Neural cell (in vitro differentiated cells): ENCODE measurements at regions not wholly inside any gene's neighbourhood (a gene's known extent, or its start where the extent isn't known, plus 50 kb on each side); places are given as distances from the start of the nearest gene placed in this dataset.

Experiments
- H2AFZ ChIP-seq: fragments of 200-600, 300-800 bp; sonication (generic), shearing (Covaris generic); 2 replicates; pipeline ENCODE4 v1.6.0; 2014; ENCODE audit warnings: low read depth, mild to moderate bottlenecking, antibody characterized with exemption, low read length, moderate library complexity
- H3F3A ChIP-seq: fragments of 200-600 bp; shearing (Covaris generic); 2 replicates; pipeline ENCODE4 v1.6.1; 2016; ENCODE audit warnings: mild to moderate bottlenecking, moderate library complexity, mixed read lengths, antibody characterized with exemption, low read length; ENCODE audit not compliant: insufficient read depth, poor library complexity, severe bottlenecking
- H3K27ac ChIP-seq: fragments of 200-600, 300-800 bp; sonication (generic), shearing (Covaris generic); 2 replicates; pipeline ENCODE4 v1.5.1; 2014; ENCODE audit warnings: mild to moderate bottlenecking, low read length, moderate library complexity
- H3K27me3 ChIP-seq: fragments of 300-800, 200-600 bp; sonication (generic), shearing (Covaris generic); 2 replicates; pipeline ENCODE4 v1.6.0; 2014; ENCODE audit warnings: mild to moderate bottlenecking, low read depth, low read length, moderate library complexity; ENCODE audit not compliant: insufficient read depth
- H3K36me3 ChIP-seq: fragments of 300-800, 200-600 bp; sonication (generic), shearing (Covaris generic); 2 replicates; pipeline ENCODE4 v1.5.1; 2014; ENCODE audit warnings: mild to moderate bottlenecking, antibody characterized with exemption, low read length, moderate library complexity; ENCODE audit not compliant: insufficient read depth
- H3K4me2 ChIP-seq: fragments of 300-800, 200-600 bp; sonication (generic), shearing (Covaris generic); 2 replicates; pipeline ENCODE4 v1.6.0; 2014; ENCODE audit warnings: mild to moderate bottlenecking, low read length
- H3K4me3 ChIP-seq: fragments of 300-800, 200-600 bp; sonication (generic), shearing (Covaris generic); 2 replicates; pipeline ENCODE4 v1.5.1; 2014; ENCODE audit warnings: mild to moderate bottlenecking, low read length, moderate library complexity
- H3K79me2 ChIP-seq: fragments of 200-600 bp; shearing (Covaris generic); replicated peaks from 2 replicates; pipeline ENCODE4 v1.6.0; 2014; ENCODE audit warnings: mild to moderate bottlenecking, low read length, moderate library complexity; ENCODE audit not compliant: insufficient read depth
- H3K9ac ChIP-seq: fragments of 300-800, 200-600 bp; sonication (generic), shearing (Covaris generic); 2 replicates; pipeline ENCODE4 v1.6.1; 2016; ENCODE audit warnings: mild to moderate bottlenecking, low read length, mixed read lengths
- H3K9me2 ChIP-seq: fragments of 200-600 bp; shearing (Covaris generic); 2 replicates; pipeline ENCODE4 v1.6.1; 2016; ENCODE audit warnings: mild to moderate bottlenecking, low read length, mixed read lengths; ENCODE audit not compliant: insufficient read depth
- H3K9me3 ChIP-seq: fragments of 200-600, 300-800 bp; sonication (generic), shearing (Covaris generic); 2 replicates; pipeline ENCODE4 v1.6.1; 2016; ENCODE audit warnings: mild to moderate bottlenecking, mixed run types, low read length, moderate library complexity, mixed read lengths
- H4K20me1 ChIP-seq: fragments of 200-600 bp; shearing (Covaris generic); 2 replicates; pipeline ENCODE4 v1.6.1; 2016; ENCODE audit warnings: mild to moderate bottlenecking, mixed run types; ENCODE audit not compliant: insufficient read depth
- CTCF ChIP-seq: fragments of 450-650 bp; IDR thresholded peaks from 2 replicates; pipeline ENCODE4 v1.5.1; 2014; ENCODE audit warnings: antibody characterized with exemption, mild to moderate bottlenecking, moderate library complexity; ENCODE audit not compliant: poor library complexity, severe bottlenecking
- EP300 ChIP-seq: fragments of 450-650 bp; conservative IDR thresholded peaks from 2 replicates; pipeline ENCODE4 v1.6.1; 2014; ENCODE audit warnings: antibody characterized with exemption, mild to moderate bottlenecking, moderate library complexity; ENCODE audit not compliant: poor library complexity, severe bottlenecking
- EZH2 ChIP-seq: fragments of 200-600, 300-800 bp; shearing (Covaris generic), sonication (generic); IDR thresholded peaks from 2 replicates; pipeline ENCODE4 v1.6.1; 2014; ENCODE audit warnings: antibody characterized with exemption, low read length, borderline replicate concordance, mild to moderate bottlenecking; ENCODE audit not compliant: insufficient read depth, poor library complexity, severe bottlenecking
- MXI1 ChIP-seq: fragments of 450-650 bp; conservative IDR thresholded peaks from 2 replicates; pipeline ENCODE4 v1.6.1; 2014; ENCODE audit warnings: antibody characterized with exemption, mild to moderate bottlenecking; ENCODE audit not compliant: poor library complexity, severe bottlenecking
- POLR2AphosphoS5 ChIP-seq: IDR thresholded peaks from 2 replicates; pipeline ENCODE4 v1.6.1; 2012
- RAD21 ChIP-seq: fragments of 450-650 bp; conservative IDR thresholded peaks from 2 replicates; pipeline ENCODE4 v1.6.1; 2014; ENCODE audit warnings: antibody characterized with exemption, mild to moderate bottlenecking, moderate library complexity
- REST ChIP-seq: IDR thresholded peaks from 2 replicates; pipeline ENCODE4 v1.6.1; 2012; ENCODE audit warnings: borderline replicate concordance
- SMC3 ChIP-seq: fragments of 450-650 bp; conservative IDR thresholded peaks from 2 replicates; pipeline ENCODE4 v1.6.1; 2014; ENCODE audit warnings: antibody characterized with exemption, mild to moderate bottlenecking, moderate library complexity; ENCODE audit not compliant: poor library complexity
- TAF1 ChIP-seq: IDR thresholded peaks from 2 replicates; pipeline ENCODE4 v1.6.1; 2012; ENCODE audit warnings: low read depth

GRCh38 chr20:34189572-34190163, 51.6 kb upstream of the ASIP start:
- Histone ChIP-seq H3K4me3 (no peak overlapping the region), H3F3A (no peaks in the 10 kb centered on the region), H3K27ac (no peak overlapping the region), H3K27me3 (no peaks in the 10 kb centered on the region), H4K20me1 (no peaks in the 10 kb centered on the region), H3K9ac (no peak overlapping the region), H3K36me3 (no peaks in the 10 kb centered on the region), H2AFZ (no peak overlapping the region), H3K79me2 (no peaks in the 10 kb centered on the region), H3K4me2 (no peak overlapping the region), H3K9me3 (no peaks in the 10 kb centered on the region), H3K9me2 (no peaks in the 10 kb centered on the region)
- no peak for TF ChIP-seq EZH2
- no peak for TF ChIP-seq EP300
- TF ChIP-seq CTCF = no peak
- no peak for TF ChIP-seq SMC3
- TF ChIP-seq POLR2AphosphoS5 = no peak
- no peak for TF ChIP-seq MXI1
- no peak for TF ChIP-seq RAD21
- TF ChIP-seq TAF1 = no peak

GRCh38 chr20:34190262-34190661, 51.0 kb upstream of the ASIP start:
- no peaks in the 10 kb centered on the region for H3K27me3 ChIP-seq
- H3K4me3 ChIP-seq = no peak overlapping the region
- no peak overlapping the region for H3K9ac ChIP-seq
- H4K20me1 ChIP-seq = no peaks in the 10 kb centered on the region
- no peak overlapping the region for H2AFZ ChIP-seq
- H3K9me3 ChIP-seq = no peaks in the 10 kb centered on the region
- H3K36me3 ChIP-seq = no peaks in the 10 kb centered on the region
- no peaks in the 10 kb centered on the region for H3K79me2 ChIP-seq
- no peak overlapping the region for H3K4me2 ChIP-seq
- no peaks in the 10 kb centered on the region for H3K9me2 ChIP-seq
- no peaks in the 10 kb centered on the region for H3F3A ChIP-seq
- TF ChIP-seq RAD21 (no peak), REST (no peak), CTCF (no peak), EP300 (no peak), TAF1 (no peak), EZH2 (no peak), SMC3 (no peak), MXI1 (no peak), POLR2AphosphoS5 (no peak)
- H3K27ac ChIP-seq = no peak overlapping the region
